ENCODE measurements at regions not wholly inside any gene's neighbourhood (a gene's known extent, or its start where the extent isn't known, plus 50 kb on each side); places are given as distances from the start of the nearest gene placed in this dataset.

- TF ChIP-seq CTCF (IDR thresholded peaks at IDR 0.05) = no peak
These were observed 333.7 kb upstream of the EPHA3 start for GRCh38 chr3:88773766-88774165.

DNA sequence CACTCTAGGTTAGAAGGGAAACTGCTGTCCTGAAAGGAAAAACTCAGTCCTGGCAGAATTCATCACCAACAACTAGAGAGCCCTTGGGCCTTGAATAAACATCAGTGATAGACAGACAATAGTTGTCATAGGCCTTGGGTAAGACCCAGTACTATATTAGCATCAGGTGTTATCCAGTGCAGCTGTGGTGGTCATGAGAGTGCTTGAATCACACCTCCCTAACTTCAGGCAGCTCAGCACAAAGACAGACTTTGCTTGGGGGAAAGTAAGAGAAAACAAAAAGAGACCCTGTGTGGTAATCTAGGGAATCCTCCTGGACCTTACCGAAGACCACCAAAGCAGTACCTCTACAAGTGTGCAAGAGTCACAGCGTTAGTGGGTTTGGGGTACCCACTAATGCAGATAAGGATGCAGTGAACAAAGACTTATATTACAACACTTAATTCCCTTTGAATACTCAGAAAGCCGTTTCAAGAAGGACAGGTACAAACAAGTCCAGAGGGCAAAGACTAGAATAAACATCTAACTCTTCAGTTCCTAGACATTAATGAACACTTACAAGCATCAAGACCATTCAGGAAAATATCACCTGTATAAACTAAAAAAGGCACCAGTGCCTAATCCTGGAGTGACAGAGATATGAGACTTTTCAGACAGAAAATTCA, 332.3 kb upstream of the EPHA3 start:
- TF ChIP-seq CTCF (IDR thresholded peaks at IDR 0.05) = no peak

DNA sequence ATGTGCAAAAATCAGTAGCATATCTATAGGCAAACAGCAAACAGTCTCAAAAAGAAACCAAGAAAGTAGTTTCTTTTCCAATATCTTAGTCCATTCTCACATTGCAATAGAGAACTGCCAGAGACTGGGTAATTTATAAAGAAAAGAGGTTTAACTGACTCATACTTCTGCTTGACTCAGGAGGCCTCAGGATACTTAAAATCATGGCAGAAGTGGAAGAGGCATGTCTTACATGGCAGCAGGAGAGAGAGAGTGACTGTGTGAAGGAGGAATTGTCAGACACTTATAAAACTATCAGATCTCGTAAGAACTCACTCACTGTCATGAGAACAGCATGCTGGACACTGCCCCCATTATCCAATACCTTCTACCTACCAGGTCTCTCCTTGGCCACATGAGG, 327.9 kb upstream of the EPHA3 start:
- no peak for TF ChIP-seq CTCF (IDR thresholded peaks at IDR 0.05)

GRCh38 chr3:88784925-88785324, 322.5 kb upstream of the EPHA3 start:
- TF ChIP-seq CTCF (IDR thresholded peaks at IDR 0.05) = no peak

DNA sequence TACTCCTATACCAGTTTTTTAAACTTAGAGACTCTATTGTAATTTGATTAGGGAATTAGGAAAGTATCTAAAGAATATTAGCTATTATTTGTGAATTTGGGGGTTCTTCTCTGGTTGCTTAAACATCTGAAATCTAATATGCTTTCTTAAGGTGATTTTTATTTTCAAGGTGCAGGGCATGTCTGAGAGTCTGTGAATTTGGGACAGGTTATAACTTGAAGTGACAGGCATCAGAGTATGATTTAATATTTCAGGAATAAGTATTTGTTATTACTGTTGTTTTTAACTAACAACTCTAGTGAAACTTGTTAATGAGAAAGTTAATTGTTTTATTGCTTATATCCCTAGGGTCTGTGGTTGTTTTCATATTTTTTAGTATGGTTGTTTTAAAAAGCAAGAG, 321.6 kb upstream of the EPHA3 start:
- no peak for TF ChIP-seq CTCF (IDR thresholded peaks at IDR 0.05)

DNA sequence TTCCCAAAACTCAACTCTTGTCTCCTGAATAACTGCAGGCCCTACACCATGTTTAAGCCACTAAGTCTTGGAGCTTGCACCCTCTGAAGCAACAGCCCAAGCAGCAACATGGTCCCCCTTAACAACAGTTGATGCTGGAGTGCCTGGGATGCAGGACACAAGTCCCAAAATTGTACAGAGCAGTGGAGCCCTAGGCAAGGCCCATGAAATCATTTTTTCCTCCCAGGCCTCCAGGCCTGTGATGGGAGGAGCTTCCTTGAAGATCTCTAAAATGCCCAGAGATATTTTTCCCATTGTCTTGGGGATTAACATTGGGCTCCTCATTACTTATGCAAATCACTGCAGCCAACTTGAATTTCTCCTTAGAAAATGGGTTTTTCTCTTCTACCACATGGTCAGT, 311.9 kb upstream of the EPHA3 start:
- TF ChIP-seq CTCF (IDR thresholded peaks at IDR 0.05) = no peak

GRCh38 chr3:88807491-88808105, 299.8 kb upstream of the EPHA3 start:
- no peak for TF ChIP-seq CTCF (IDR thresholded peaks at IDR 0.05)
